Ovary (tissue), 7 donors: ENCODE measurements at regions not wholly inside any gene's neighbourhood (a gene's known extent, or its start where the extent isn't known, plus 50 kb on each side); places are given as distances from the start of the nearest gene placed in this dataset.

Experiments
- DNase-seq, 5 donors: peaks; one replicate each; pipeline ENCODE4 v3.0.0-alpha.2; 2019 to 2020
- H3K27ac ChIP-seq, 2 donors: fragments of 200-600 bp; one replicate each; pipeline versions ENCODE4 v1.5.1 to v1.8.0; 2019 to 2022
- H3K27me3 ChIP-seq: fragments of 200-600 bp; one replicate; pipeline ENCODE4 v1.8.0; 2022
- H3K36me3 ChIP-seq: fragments of 200-600 bp; sonication (generic); one replicate; pipeline ENCODE4 v1.5.1; 2019
- H3K4me1 ChIP-seq: one replicate; pipeline ENCODE4 v1.8.1; 2013; ENCODE audit warnings: mild to moderate bottlenecking, moderate library complexity; ENCODE audit not compliant: insufficient read depth
- H3K4me3 ChIP-seq: fragments of 200-600 bp; sonication (generic); one replicate; pipeline ENCODE4 v1.5.1; 2017
- H3K9me3 ChIP-seq, 2 donors: fragments of 200-600 bp in 1 of 2; sonication (generic) in 1 of 2; one replicate each; pipeline versions ENCODE4 v1.5.1 to v1.8.1; 2013 to 2019; ENCODE audit warnings: mild to moderate bottlenecking in 1 of 2, moderate library complexity in 1 of 2
- EP300 ChIP-seq: sonication (generic); formaldehyde crosslinking; IDR thresholded peaks from one replicate; pipeline ENCODE4 v1.6.1; 2017; ENCODE audit warnings: antibody characterized with exemption
- POLR2A ChIP-seq: fragments of 450-650 bp; IDR thresholded peaks from one replicate; pipeline ENCODE4 v1.6.1; 2017; ENCODE audit warnings: antibody characterized with exemption, mild to moderate bottlenecking, moderate library complexity
- WGBS, 3 donors: extraction: QIAGEN DNeasy Blood & Tissue Kit in 1 of 3; methylation state at CpG; one replicate each; pipeline versions ENCODE4 v1.1.5 to v1.1.7; 2013 to 2017; 5-methylcytosine and 5-hydroxymethylcytosine counted together
- intact Hi-C, 4 donors: fragments of 100-400 bp; cut with DNase I; formaldehyde crosslinking; loops; one replicate each; pipeline versions ENCODE4 v1.11.0 to v1.15.1; 2022 to 2023
- TF ChIP-seq, protein P1 (sequence below), 3 donors: fragments of 450-650 bp in 2 of 3; fragments of 200-600 bp in 1 of 3; IDR thresholded peaks; one replicate each; pipeline versions ENCODE4 v1.5.1 to v1.8.0; 2016 to 2022; ENCODE audit warnings: antibody characterized with exemption in 3 of 3, mild to moderate bottlenecking in 1 of 3
- donor health status: DM: no; HTN: no; CAD: no; lungs with moderate emphysema.
- donor health status: DM: no; HTN: no; CAD: no.
- donor health status: Bipolar disorder and iron deficiency.
- donor health status: DM: no; HTN: no; CAD: no.
- donor health status: DM: yes; HTN: yes; CAD: no.

DNA sequence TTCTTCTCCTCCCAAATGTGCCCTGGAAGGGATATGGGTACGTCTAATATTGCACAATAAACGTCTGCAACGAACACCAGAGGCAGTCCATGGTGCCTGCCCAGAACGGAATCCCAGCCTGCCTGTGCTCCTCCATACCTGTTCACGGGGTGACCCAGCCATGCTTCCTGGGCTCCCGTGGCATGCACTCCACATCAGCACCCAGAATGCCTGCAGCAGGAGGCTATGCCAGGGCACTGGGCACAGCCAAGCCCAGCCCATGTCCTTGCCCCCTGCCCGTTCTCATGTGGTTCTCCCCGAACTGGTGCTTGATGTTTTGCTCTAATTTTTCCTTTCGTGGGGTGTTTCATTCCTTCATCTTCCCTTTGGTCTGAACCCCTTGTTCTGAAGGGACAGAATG, 404.3 kb downstream of the BCL11B start:
- no peak overlapping the region for H3K27ac ChIP-seq
- no peak overlapping the region for H3K4me3 ChIP-seq
- WGBS, 3 donors, result 86 to 91% (median 86%) methylated on average over 9 of the region's 9 CpGs
- no peaks in the 10 kb centered on the region for H3K9me3 ChIP-seq
- no peaks in the 10 kb centered on the region for H3K36me3 ChIP-seq
- TF ChIP-seq EP300, result no peak
- TF ChIP-seq POLR2A, result no peak
- TF ChIP-seq, protein P1, sequence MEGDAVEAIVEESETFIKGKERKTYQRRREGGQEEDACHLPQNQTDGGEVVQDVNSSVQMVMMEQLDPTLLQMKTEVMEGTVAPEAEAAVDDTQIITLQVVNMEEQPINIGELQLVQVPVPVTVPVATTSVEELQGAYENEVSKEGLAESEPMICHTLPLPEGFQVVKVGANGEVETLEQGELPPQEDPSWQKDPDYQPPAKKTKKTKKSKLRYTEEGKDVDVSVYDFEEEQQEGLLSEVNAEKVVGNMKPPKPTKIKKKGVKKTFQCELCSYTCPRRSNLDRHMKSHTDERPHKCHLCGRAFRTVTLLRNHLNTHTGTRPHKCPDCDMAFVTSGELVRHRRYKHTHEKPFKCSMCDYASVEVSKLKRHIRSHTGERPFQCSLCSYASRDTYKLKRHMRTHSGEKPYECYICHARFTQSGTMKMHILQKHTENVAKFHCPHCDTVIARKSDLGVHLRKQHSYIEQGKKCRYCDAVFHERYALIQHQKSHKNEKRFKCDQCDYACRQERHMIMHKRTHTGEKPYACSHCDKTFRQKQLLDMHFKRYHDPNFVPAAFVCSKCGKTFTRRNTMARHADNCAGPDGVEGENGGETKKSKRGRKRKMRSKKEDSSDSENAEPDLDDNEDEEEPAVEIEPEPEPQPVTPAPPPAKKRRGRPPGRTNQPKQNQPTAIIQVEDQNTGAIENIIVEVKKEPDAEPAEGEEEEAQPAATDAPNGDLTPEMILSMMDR (IDR thresholded peaks at IDR 0.05), result no peak
- H3K27me3 ChIP-seq, result no peaks in the 10 kb centered on the region
- DNase-seq, result no peak
- H3K4me1 ChIP-seq, result peaks cover 7% of the 10 kb centered on the region
- intact Hi-C loops, result no loop called here

- no peak overlapping the region for H3K4me3 ChIP-seq
- H3K36me3 ChIP-seq, result no peaks in the 10 kb centered on the region
- TF ChIP-seq EP300, result no peak
- TF ChIP-seq POLR2A, result no peak
- TF ChIP-seq, protein P1 (IDR thresholded peaks at IDR 0.05), result no peak
- intact Hi-C loops, result no loop called here
- DNase-seq, result no peak
- WGBS, 3 donors, result 88 to 89% (median 88%) methylated on average over 10 of the region's 10 CpGs
- no peaks in the 10 kb centered on the region for H3K27me3 ChIP-seq
- peaks cover 7% of the 10 kb centered on the region for H3K4me1 ChIP-seq
- H3K27ac ChIP-seq, result no peak overlapping the region
- H3K9me3 ChIP-seq, result no peaks in the 10 kb centered on the region
Measured at GRCh38 chr14:98868866-98869265, 403.1 kb downstream of the BCL11B start.

DNA sequence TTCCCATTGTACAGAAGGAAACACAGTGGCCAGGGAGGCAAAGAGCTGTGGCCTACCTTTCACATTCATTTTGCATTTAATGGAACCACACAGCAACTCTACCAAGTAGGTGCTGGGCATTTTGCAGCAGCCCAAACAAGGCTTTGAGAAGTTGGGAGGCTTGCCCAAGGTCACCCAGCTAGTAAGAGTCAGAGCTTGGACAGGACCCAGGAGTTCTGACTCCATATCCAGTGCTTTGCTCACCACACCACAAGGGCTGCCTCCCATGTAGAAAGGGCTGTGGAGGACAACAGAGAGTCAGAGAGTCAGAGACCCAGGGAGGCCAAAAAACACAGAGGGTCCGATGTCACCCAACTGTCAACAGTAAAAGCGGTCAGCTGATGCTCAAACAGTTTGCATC, 400.2 kb downstream of the BCL11B start:
- H3K4me1 ChIP-seq, result peaks cover 7% of the 10 kb centered on the region
- peak; percentile 58 to 85 (median 83) for DNase-seq
- WGBS, 3 donors, result 16 to 56% (median 21%) methylated on average over 2 of the region's 2 CpGs
- H3K36me3 ChIP-seq, result no peaks in the 10 kb centered on the region
- no peaks in the 10 kb centered on the region for H3K9me3 ChIP-seq
- H3K27me3 ChIP-seq, result no peaks in the 10 kb centered on the region
- H3K4me3 ChIP-seq, result no peak overlapping the region
- peak overlapping the region in 1 of 2 donors; percentile 29 for H3K27ac ChIP-seq
- no peak for TF ChIP-seq POLR2A
- TF ChIP-seq, protein P1 (IDR thresholded peaks at IDR 0.05), result no peak
- TF ChIP-seq EP300, result no peak
- intact Hi-C loops, result no loop called here

DNA sequence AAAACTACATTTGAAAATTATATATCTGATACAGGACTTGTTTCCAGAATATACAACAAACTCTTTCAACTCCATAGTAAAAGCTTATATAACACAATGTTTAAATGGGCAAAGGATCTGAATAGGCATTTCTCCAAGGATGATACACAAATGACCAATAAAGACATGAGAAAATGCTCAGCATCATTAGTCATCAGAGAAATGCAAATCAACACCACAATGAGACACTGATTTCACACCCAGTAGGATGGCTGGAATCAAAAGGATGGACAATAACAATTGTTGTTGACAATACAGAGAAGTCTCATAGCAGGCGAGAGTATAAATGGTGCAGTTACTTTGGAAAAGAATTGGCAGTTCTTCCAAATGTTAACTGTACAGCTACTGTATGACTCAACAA, 394.9 kb downstream of the BCL11B start:
- Histone ChIP-seq H3K4me3 (no peak overlapping the region), H3K27ac (no peak overlapping the region), H3K9me3 (no peaks in the 10 kb centered on the region), H3K27me3 (no peaks in the 10 kb centered on the region), H3K36me3 (no peaks in the 10 kb centered on the region), H3K4me1 (peaks cover 1% of the 10 kb centered on the region)
- 70 to 77% (median 75%) methylated on average over 1 of the region's 1 CpG for WGBS, 3 donors
- TF ChIP-seq POLR2A, result no peak
- intact Hi-C loops, result no loop called here
- DNase-seq, result no peak

DNA sequence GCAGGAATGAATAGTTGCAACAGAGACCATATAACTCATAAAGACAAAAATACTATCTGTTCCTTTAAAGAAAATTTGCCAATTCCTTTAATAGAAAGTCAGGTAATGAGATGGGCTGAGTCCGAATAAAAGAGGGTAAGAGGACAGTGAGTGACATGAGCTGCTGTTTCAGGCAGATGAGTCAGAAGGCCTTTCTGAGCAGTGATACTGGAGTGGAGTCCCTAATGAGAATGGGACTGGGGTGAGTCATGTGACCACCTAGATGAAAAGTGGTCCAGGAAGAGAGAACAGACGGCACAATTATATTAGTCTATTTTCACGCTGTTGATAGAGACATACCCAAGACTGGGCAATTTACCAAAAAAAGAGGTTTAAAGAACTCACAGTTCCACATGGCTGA, 393.7 kb downstream of the BCL11B start:
- intact Hi-C loops, result no loop called here
- Histone ChIP-seq H3K4me3 (no peak overlapping the region), H3K36me3 (no peaks in the 10 kb centered on the region), H3K27me3 (no peaks in the 10 kb centered on the region), H3K9me3 (no peaks in the 10 kb centered on the region), H3K4me1 (no peaks in the 10 kb centered on the region), H3K27ac (no peak overlapping the region)
- TF ChIP-seq, protein P1 (IDR thresholded peaks at IDR 0.05), result no peak
- TF ChIP-seq EP300 (no peak), POLR2A (no peak)
- no peak for DNase-seq
- WGBS, 3 donors, result 72 to 78% (median 78%) methylated on average over 3 of the region's 3 CpGs
